K562 (cell line): ENCODE measurements at regions not wholly inside any gene's neighbourhood (a gene's known extent, or its start where the extent isn't known, plus 50 kb on each side); places are given as distances from the start of the nearest gene placed in this dataset.

Experiments used
- ATAC-seq: fragments of 200-7000 bp; cut with Tn5 transposase; 3 replicates; pipeline ENCODE4 v1.9.1; 2020; ENCODE audit warnings: moderate library complexity
- BruUV-seq: library from RNA; stranded (reverse); fragments of 400-500 nt; replicated peaks from 2 replicates; lab custom pipeline; 2021; lab: Mats Ljungman, UMichigan
- CTCF ChIA-PET: fragments of 300-600 bp; formaldehyde crosslinking; extraction: SDS; loops from one replicate; lab custom pipeline; 2021; ENCODE audit warnings: low intra/inter-chr PET ratio; lab: Yijun Ruan, JAX
- POLR2A ChIA-PET: fragments of 300-600, 350-650 bp; sonication (Branson Sonifier 250); formaldehyde crosslinking; extraction: SDS; loops from one replicate; lab custom pipeline; 2021; ENCODE audit warnings: antibody characterized with exemption, inconsistent platforms; lab: Yijun Ruan, JAX
- DNase-seq, 4 experiments: peaks; one replicate each; pipeline versions ENCODE4 v3.0.0 to v3.0.0-alpha.2; 2011 to 2018; ENCODE audit warnings: low spot score in 3 of 4, mixed read lengths in 3 of 4; ENCODE audit errors: extremely low read depth in 1 of 4
- FAIRE-seq: peaks from 2 replicates; lab custom pipeline; 2011; peaks lifted over from hg19 to GRCh38; lab: Jason Lieb, UNC
- H2AFZ ChIP-seq: 2 replicates; pipeline ENCODE4 v1.6.0; 2011; ENCODE audit warnings: low read depth, low read length, control low read depth, inconsistent platforms
- H3K27ac ChIP-seq: fragments of 200-600 bp; 3 replicates; pipeline ENCODE4 v1.8.0; 2011; ENCODE audit warnings: low read depth, mild to moderate bottlenecking, control low read depth, inconsistent platforms, low read length, moderate library complexity, mixed read lengths; ENCODE audit errors: extremely low read depth
- H3K27me3 ChIP-seq, 2 experiments: fragments of 300-600 bp in 1 of 2; 2 replicates in 1 of 2; 3 replicates in 1 of 2; pipeline versions ENCODE4 v1.6.0 to v1.8.0; 2011; ENCODE audit warnings: inconsistent platforms in 2 of 2, low read length in 2 of 2, mild to moderate bottlenecking in 1 of 2, mixed read lengths in 1 of 2, moderate library complexity in 1 of 2; ENCODE audit not compliant: control insufficient read depth in 2 of 2, insufficient read depth in 2 of 2
- H3K36me3 ChIP-seq: fragments of 300-600 bp; 3 replicates; pipeline ENCODE4 v1.8.0; 2011; ENCODE audit warnings: mild to moderate bottlenecking, low read length, inconsistent platforms; ENCODE audit not compliant: control insufficient read depth, insufficient read depth
- H3K4me1 ChIP-seq, 2 experiments: fragments of 200-600 bp in 1 of 2; replicated peaks in 1 of 2; 2 replicates in 1 of 2; 3 replicates in 1 of 2; pipeline versions ENCODE4 v1.5.1 to v1.8.0; 2011; ENCODE audit warnings: inconsistent platforms in 2 of 2, low read length in 2 of 2, mild to moderate bottlenecking in 1 of 2, mixed read lengths in 1 of 2, moderate library complexity in 1 of 2; ENCODE audit not compliant: control insufficient read depth in 2 of 2, insufficient read depth in 2 of 2
- H3K4me2 ChIP-seq: 2 replicates; pipeline ENCODE4 v1.6.1; 2011; ENCODE audit warnings: low read length, control low read depth, inconsistent platforms, mixed read lengths; ENCODE audit not compliant: insufficient read depth
- H3K4me3 ChIP-seq: fragments of 200-600 bp; sonication (generic), shearing (Covaris generic); 2 replicates; pipeline ENCODE4 v1.5.1; 2016; ENCODE audit warnings: control low read depth, inconsistent platforms
- H3K79me2 ChIP-seq: fragments of 200-600 bp; 3 replicates; pipeline ENCODE4 v1.8.0; 2011; ENCODE audit warnings: low read length, inconsistent platforms; ENCODE audit not compliant: control insufficient read depth, insufficient read depth
- H3K9ac ChIP-seq, 2 experiments: 2 replicates each; pipeline versions ENCODE4 v1.6.0 to v1.6.1; 2011; ENCODE audit warnings: low read depth in 2 of 2, low read length in 2 of 2, control low read depth in 1 of 2, inconsistent platforms in 1 of 2, mild to moderate bottlenecking in 1 of 2, mixed read lengths in 1 of 2; ENCODE audit not compliant: insufficient read depth in 1 of 2
- H3K9me1 ChIP-seq: one replicate; pipeline ENCODE4 v1.6.0; 2011; ENCODE audit warnings: inconsistent platforms, mild to moderate bottlenecking, low read length, moderate library complexity; ENCODE audit not compliant: control insufficient read depth, insufficient read depth
- H3K9me3 ChIP-seq: replicated peaks from 2 replicates; pipeline ENCODE4 v1.5.1; 2011; ENCODE audit warnings: low read depth, low read length, inconsistent platforms; ENCODE audit not compliant: control insufficient read depth, insufficient read depth
- H4K20me1 ChIP-seq: replicated peaks from 2 replicates; pipeline ENCODE4 v1.6.1; 2011; ENCODE audit warnings: low read length, inconsistent platforms, mixed read lengths; ENCODE audit not compliant: control insufficient read depth, insufficient read depth
- CBFA2T3 ChIP-seq: fragments of 450-650 bp; IDR thresholded peaks from 2 replicates; pipeline ENCODE4 v1.6.1; 2017
- CBX5 ChIP-seq: IDR thresholded peaks from 2 replicates; pipeline ENCODE4 v1.6.1; 2014; ENCODE audit warnings: low read depth, borderline replicate concordance
- LCOR ChIP-seq: sonication (generic); formaldehyde crosslinking; IDR thresholded peaks from 2 replicates; pipeline ENCODE4 v1.8.0; 2022; ENCODE audit warnings: mild to moderate bottlenecking, missing genetic modification reagents
- MCM5 ChIP-seq: fragments of 450-650 bp; IDR thresholded peaks from 2 replicates; pipeline ENCODE4 v1.6.1; 2016; ENCODE audit warnings: low read depth
- NBN ChIP-seq: fragments of 450-650 bp; IDR thresholded peaks from 2 replicates; pipeline ENCODE4 v1.6.1; 2016; ENCODE audit warnings: low read depth, mild to moderate bottlenecking
- PCBP1 ChIP-seq: fragments of 200-400 bp; formaldehyde crosslinking; IDR thresholded peaks from 2 replicates; pipeline ENCODE4 v1.6.1; 2018; ENCODE audit warnings: mild to moderate bottlenecking, low read depth, low read length; ENCODE audit not compliant: poor library complexity, severe bottlenecking
- PHF21A ChIP-seq: fragments of 450-650 bp; IDR thresholded peaks from 2 replicates; pipeline ENCODE4 v1.6.1; 2017; ENCODE audit warnings: low read depth, borderline replicate concordance
- SETDB1 ChIP-seq: IDR thresholded peaks from one replicate; pipeline ENCODE4 v1.6.1; 2012; ENCODE audit warnings: low read length, control low read depth, inconsistent platforms
- SPI1 ChIP-seq: IDR thresholded peaks from 2 replicates; pipeline ENCODE4 v1.6.1; 2011; ENCODE audit warnings: low read depth, low read length, control low read depth, borderline replicate concordance
- TEAD1 ChIP-seq, 2 experiments: fragments of 450-650 bp in 1 of 2; sonication (generic) in 1 of 2; formaldehyde crosslinking; IDR thresholded peaks; 2 replicates each; pipeline versions ENCODE4 v1.4.0 to v1.8.0; 2020 to 2022; ENCODE audit warnings: mild to moderate bottlenecking in 2 of 2, missing genetic modification reagents in 1 of 2
- ZBED1 ChIP-seq: IDR thresholded peaks from 2 replicates; pipeline ENCODE4 v1.6.1; 2014
- ZFP36 ChIP-seq: fragments of 150-350 bp; IDR thresholded peaks from 2 replicates; pipeline ENCODE4 v1.6.1; 2018; ENCODE audit warnings: low read length, low read depth; ENCODE audit not compliant: partially characterized antibody
- ZNF77 ChIP-seq: fragments of 250-450 bp; sonication (Bioruptor Pico); IDR thresholded peaks from 2 replicates; pipeline ENCODE4 v1.5.0; 2020
- WGBS: fragments of 100-300 bp; shearing (Covaris generic); methylation state at CpG from one replicate; pipeline ENCODE4 v1.1.6; 2016; ENCODE audit warnings: low coverage, mixed read lengths; ENCODE audit not compliant: insufficient coverage; ENCODE audit errors: missing lambda C conversion rate; 5-methylcytosine and 5-hydroxymethylcytosine counted together
- in situ Hi-C: fragments of 300-500 bp; cut with MboI; formaldehyde crosslinking; loops from 4 replicates; pipeline ENCODE4 v1.15.0; 2018; ENCODE audit warnings: inconsistent platforms, mixed read lengths
- intact Hi-C: fragments of 100-400 bp; cut with micrococcal nuclease; formaldehyde crosslinking; loops from 2 replicates; pipeline ENCODE4 v1.14.2; 2022
- TF ChIP-seq, protein P1 (sequence below): sonication (generic); formaldehyde crosslinking; IDR thresholded peaks from 2 replicates; pipeline ENCODE4 v1.8.1; 2023; ENCODE audit warnings: mild to moderate bottlenecking, missing genetic modification reagents
- TF ChIP-seq, protein P2 (sequence below): conservative IDR thresholded peaks from 2 replicates; pipeline ENCODE4 v1.6.1; 2011; ENCODE audit warnings: low read depth, mild to moderate bottlenecking, low read length; ENCODE audit not compliant: control insufficient read depth
- TF ChIP-seq, protein P3 (sequence below): sonication (generic); formaldehyde crosslinking; IDR thresholded peaks from 2 replicates; pipeline ENCODE4 v1.9.0; 2022; ENCODE audit warnings: mild to moderate bottlenecking, missing genetic modification reagents
- TF ChIP-seq, protein P4 (sequence below): fragments of 450-650 bp; IDR thresholded peaks from one replicate; pipeline ENCODE4 v1.6.1; 2018; ENCODE audit warnings: mild to moderate bottlenecking, moderate library complexity; ENCODE audit not compliant: partially characterized antibody

DNA sequence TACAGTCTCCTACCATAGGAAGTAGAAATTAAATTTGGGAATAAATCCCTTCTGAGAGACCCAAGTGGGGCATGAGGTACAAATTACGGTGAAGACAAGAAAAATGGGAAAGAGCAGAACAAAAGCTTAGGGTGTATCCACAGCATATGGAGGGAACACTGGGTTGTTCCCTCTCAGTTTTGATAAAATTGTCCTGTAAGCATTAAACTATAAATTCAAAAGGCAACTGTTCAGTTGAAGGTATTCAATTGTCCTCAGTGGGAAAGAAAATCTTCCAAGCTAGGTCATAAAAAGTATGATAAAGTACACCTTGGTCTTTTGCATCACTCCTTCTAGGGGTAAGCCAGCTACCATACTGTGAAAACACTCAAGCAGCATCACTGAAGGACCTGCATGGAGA is 118.3 kb upstream of the LRFN5 start:
- ATAC-seq (no peak), FAIRE-seq (no peak), DNase-seq (no peak)
- ChIA-PET CTCF (no interaction called here), POLR2A (no interaction called here)
- Histone ChIP-seq H3K27ac (no peak overlapping the region), H3K36me3 (no peaks in the 10 kb centered on the region), H3K27me3 (no peaks in the 10 kb centered on the region), H3K9ac (no peak overlapping the region), H3K4me3 (no peak overlapping the region), H3K9me3 (no peaks in the 10 kb centered on the region), H3K9me1 (no peaks in the 10 kb centered on the region), H4K20me1 (no peaks in the 10 kb centered on the region), H3K79me2 (no peaks in the 10 kb centered on the region), H3K4me2 (no peak overlapping the region), H2AFZ (no peak overlapping the region), H3K4me1 (no peaks in the 10 kb centered on the region)
- intact Hi-C loops = no loop called here
- BruUV-seq = no TSS peak
- in situ Hi-C loops = no loop called here
- WGBS = 0% methylated on average over 1 of the region's 1 CpG
- TF ChIP-seq ZNF77 (CRISPR knock-in tag) (no peak), NBN (no peak), PCBP1 (no peak), TEAD1 (CRISPR knock-in tag; IDR thresholded peaks at IDR 0.05) (no peak), MCM5 (no peak), LCOR (no peak), ZBED1 (no peak), CBX5 (no peak), PHF21A (no peak), CBFA2T3 (no peak), SPI1 (no peak), ZFP36 (no peak), SETDB1 (no peak)
- TF ChIP-seq, protein P1, sequence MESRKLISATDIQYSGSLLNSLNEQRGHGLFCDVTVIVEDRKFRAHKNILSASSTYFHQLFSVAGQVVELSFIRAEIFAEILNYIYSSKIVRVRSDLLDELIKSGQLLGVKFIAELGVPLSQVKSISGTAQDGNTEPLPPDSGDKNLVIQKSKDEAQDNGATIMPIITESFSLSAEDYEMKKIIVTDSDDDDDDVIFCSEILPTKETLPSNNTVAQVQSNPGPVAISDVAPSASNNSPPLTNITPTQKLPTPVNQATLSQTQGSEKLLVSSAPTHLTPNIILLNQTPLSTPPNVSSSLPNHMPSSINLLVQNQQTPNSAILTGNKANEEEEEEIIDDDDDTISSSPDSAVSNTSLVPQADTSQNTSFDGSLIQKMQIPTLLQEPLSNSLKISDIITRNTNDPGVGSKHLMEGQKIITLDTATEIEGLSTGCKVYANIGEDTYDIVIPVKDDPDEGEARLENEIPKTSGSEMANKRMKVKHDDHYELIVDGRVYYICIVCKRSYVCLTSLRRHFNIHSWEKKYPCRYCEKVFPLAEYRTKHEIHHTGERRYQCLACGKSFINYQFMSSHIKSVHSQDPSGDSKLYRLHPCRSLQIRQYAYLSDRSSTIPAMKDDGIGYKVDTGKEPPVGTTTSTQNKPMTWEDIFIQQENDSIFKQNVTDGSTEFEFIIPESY (CRISPR knock-in tag) = no peak
- TF ChIP-seq, protein P2, sequence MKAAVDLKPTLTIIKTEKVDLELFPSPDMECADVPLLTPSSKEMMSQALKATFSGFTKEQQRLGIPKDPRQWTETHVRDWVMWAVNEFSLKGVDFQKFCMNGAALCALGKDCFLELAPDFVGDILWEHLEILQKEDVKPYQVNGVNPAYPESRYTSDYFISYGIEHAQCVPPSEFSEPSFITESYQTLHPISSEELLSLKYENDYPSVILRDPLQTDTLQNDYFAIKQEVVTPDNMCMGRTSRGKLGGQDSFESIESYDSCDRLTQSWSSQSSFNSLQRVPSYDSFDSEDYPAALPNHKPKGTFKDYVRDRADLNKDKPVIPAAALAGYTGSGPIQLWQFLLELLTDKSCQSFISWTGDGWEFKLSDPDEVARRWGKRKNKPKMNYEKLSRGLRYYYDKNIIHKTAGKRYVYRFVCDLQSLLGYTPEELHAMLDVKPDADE = no peak
- TF ChIP-seq, protein P3, sequence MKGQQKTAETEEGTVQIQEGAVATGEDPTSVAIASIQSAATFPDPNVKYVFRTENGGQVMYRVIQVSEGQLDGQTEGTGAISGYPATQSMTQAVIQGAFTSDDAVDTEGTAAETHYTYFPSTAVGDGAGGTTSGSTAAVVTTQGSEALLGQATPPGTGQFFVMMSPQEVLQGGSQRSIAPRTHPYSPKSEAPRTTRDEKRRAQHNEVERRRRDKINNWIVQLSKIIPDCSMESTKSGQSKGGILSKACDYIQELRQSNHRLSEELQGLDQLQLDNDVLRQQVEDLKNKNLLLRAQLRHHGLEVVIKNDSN (CRISPR knock-in tag) = no peak
- TF ChIP-seq, protein P4, sequence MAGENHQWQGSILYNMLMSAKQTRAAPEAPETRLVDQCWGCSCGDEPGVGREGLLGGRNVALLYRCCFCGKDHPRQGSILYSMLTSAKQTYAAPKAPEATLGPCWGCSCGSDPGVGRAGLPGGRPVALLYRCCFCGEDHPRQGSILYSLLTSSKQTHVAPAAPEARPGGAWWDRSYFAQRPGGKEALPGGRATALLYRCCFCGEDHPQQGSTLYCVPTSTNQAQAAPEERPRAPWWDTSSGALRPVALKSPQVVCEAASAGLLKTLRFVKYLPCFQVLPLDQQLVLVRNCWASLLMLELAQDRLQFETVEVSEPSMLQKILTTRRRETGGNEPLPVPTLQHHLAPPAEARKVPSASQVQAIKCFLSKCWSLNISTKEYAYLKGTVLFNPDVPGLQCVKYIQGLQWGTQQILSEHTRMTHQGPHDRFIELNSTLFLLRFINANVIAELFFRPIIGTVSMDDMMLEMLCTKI = no peak
